Stimulated activated naive CD8-positive, alpha-beta T cell treated with anti-CD3 and anti-CD28 coated beads, Interleukin-15, amount 100 ng/mL, for 72 hours (primary cell): ENCODE measurements at regions not wholly inside any gene's neighbourhood (a gene's known extent, or its start where the extent isn't known, plus 50 kb on each side); places are given as distances from the start of the nearest gene placed in this dataset.
"Not testable (repeated sequence)": the region's sequence is repeated elsewhere in the genome, so short reads cannot be mapped to it uniquely, and the experiment has no call there.

Source experiments
- ATAC-seq: fragments of 150-1000 bp; cut with Tn5 transposase; 2 replicates; pipeline ENCODE4 v1.10.0; 2021; ENCODE audit warnings: mild to moderate bottlenecking, moderate library complexity
- DNase-seq, 2 donors: peaks; one replicate each; pipeline ENCODE4 v3.0.0; 2021 to 2022
- H3K27ac Mint-ChIP-seq, 2 donors: one replicate each; pipeline ENCODE4 v1.8.0; 2022; ENCODE audit warnings: mild to moderate bottlenecking in 2 of 2, mixed read lengths in 2 of 2, moderate library complexity in 2 of 2
- H3K27me3 Mint-ChIP-seq: one replicate; pipeline ENCODE4 v1.8.0; 2022; ENCODE audit warnings: mixed read lengths
- H3K4me1 Mint-ChIP-seq: one replicate; pipeline ENCODE4 v1.8.0; 2022; ENCODE audit warnings: mild to moderate bottlenecking, mixed read lengths
- H3K4me3 Mint-ChIP-seq, 2 donors: one replicate each; pipeline ENCODE4 v1.8.0; 2022; ENCODE audit warnings: mild to moderate bottlenecking in 2 of 2, mixed read lengths in 2 of 2, moderate library complexity in 1 of 2
- H3K9me3 Mint-ChIP-seq, 2 donors: one replicate each; pipeline ENCODE4 v1.8.0; 2022; ENCODE audit warnings: mixed read lengths in 2 of 2

DNA sequence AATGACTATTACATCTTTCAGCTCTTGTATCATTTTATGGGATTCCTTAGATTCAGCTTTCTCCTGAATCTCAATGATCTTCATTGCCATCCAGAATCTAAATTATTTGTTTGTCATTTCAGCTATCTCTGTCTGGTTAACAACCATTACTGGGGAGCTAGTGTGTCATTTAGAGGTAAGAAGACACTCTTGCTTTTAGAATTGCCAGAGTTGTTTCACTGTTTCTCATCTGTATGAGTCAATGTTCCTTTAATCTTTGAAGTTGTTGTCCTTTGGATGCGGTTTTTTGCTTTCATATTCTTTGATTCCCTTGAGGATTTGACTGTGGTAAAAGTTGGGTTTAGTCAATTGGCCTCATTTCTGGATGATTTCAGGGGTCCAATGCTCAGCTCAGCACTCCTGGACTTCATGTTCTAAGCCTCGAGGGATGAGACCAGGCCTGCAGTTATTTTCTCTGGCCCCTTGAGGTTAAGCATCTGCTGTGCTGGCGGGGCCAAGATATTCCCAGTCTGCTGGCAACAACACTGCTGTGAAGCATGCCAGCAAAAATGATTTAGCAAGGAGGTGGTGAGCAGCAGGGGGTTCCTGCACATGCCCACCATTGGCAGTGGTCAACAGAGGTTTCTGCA, 102.4 kb upstream of the PCSK5 start:
- peaks cover 8 to 20% of the 10 kb centered on the region in 2 donors for H3K9me3 Mint-ChIP-seq
- no peak overlapping the region for H3K4me3 Mint-ChIP-seq
- DNase-seq: no peak
- H3K4me1 Mint-ChIP-seq: no peaks in the 10 kb centered on the region
- ATAC-seq: no peak
- H3K27me3 Mint-ChIP-seq: peaks cover 18% of the 10 kb centered on the region
- peak overlapping the region in 1 of 2 donors; percentile 74 for H3K27ac Mint-ChIP-seq

DNA sequence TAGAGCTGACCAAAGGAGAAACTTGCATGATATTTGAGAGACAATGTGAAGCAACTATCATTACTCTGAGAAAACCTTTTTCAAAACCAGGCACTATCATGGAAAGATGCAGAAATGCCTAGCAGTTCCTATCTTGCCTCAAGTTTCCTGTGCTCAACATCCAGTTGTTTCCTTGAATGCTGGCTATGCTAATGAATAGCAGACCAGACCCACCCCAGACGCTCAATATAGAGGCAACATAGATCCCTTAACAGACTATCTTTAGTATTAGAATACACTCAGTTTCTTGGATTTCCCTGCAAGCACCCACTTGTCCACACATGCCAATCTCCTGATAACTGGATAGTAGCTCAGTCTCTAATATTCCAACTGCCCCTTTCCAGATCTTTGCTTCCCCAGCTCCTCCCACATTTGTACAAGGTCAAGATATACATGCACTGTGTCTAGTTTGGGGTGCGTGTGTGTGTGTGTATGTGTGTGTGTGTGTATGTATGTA, 93.3 kb upstream of the PCSK5 start:
- Mint-ChIP-seq H3K4me3 (no peak overlapping the region), H3K9me3 (no peaks in the 10 kb centered on the region), H3K27ac (no peak overlapping the region), H3K4me1 (no peaks in the 10 kb centered on the region), H3K27me3 (peaks cover 33% of the 10 kb centered on the region)
- DNase-seq (no peak), ATAC-seq (no peak)

DNA sequence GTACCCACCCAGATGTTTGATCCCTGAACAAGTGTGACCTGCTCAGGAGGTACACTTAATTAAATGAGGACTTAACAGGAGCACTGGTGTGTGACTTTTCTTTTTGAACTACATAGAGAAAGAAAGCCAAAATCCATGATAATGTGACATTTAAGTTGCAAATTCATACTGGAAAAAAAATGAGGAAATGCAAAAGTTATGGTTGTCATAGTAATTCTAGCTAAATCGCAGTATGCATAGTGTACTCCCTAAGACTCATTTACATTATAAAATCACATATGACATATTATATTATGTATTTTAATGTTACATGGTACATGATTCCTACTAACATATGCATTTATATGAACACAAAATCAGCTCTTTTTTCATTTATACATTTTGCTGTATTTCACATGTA, 92.0 kb upstream of the PCSK5 start:
- Mint-ChIP-seq H3K27me3 (peaks cover 31% of the 10 kb centered on the region), H3K4me1 (no peaks in the 10 kb centered on the region), H3K4me3 (no peak overlapping the region), H3K27ac (no peak overlapping the region), H3K9me3 (no peaks in the 10 kb centered on the region)
- no peak for DNase-seq
- no peak for ATAC-seq

DNA sequence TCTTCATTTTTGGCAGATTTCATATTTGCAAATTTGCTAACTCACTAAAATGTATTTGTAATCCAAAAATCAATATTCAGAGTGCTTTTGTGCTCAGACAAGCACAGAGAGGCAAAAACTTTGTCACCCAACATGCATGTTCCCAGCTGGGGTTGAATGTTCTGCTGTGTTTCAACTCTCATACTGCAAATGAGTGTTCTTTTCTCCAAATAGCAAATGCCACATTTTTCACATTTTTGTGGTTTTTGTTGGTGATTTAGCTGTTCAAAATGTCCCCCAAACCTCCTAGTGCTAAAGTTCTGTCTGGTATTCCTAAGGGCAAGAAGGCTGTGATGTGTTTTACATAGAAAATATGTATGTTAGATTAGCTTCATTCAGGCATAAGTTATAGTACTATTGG, 87.3 kb upstream of the PCSK5 start:
- no peak for DNase-seq
- Mint-ChIP-seq H3K27ac (no peak overlapping the region), H3K4me3 (no peak overlapping the region), H3K27me3 (peaks cover 5% of the 10 kb centered on the region), H3K4me1 (no peaks in the 10 kb centered on the region), H3K9me3 (no peaks in the 10 kb centered on the region)
- no peak for ATAC-seq

DNA sequence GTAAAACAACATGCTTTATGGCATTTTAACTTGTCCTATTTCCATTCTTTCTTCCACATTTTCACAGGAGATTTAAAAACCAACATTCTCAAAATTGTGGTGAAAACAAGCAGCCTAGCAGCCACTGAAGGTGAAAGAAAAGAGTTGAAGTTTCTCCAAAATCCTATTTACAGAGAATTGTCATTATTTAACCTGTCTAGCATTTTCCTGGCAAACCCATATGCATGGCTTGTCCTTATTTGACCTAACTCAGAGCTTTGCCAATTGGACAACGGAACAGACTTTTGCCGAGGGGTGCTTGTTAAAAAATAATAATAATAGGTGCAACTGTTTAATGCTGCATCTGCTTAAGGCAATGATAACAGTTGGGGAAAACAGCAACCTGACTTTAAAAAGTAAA, 80.4 kb upstream of the PCSK5 start:
- Mint-ChIP-seq H3K9me3 (peaks cover 16 to 26% of the 10 kb centered on the region in 2 donors), H3K27ac (no peak overlapping the region), H3K4me3 (no peak overlapping the region), H3K4me1 (no peaks in the 10 kb centered on the region), H3K27me3 (no peaks in the 10 kb centered on the region)
- DNase-seq (no peak), ATAC-seq (no peak)

DNA sequence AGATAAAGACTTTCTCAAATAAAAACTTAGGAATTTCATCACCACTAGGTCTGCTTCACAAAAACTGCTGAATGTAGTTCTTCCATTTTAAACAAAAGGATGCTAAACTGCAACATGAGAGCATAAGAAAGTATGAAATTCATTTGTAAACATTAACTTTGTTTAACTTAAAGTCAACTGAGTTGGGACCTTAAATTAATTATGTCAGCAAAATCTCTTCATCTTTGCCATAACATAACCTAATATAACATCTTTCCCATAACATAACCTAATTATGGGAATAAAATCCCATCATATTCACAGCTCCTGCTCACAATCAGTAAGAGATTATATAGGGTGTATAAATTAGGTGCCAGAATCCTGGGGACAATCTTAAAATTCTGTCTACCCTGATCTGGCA, 78.8 kb upstream of the PCSK5 start:
- Mint-ChIP-seq H3K4me1 (no peaks in the 10 kb centered on the region), H3K27ac (no peak overlapping the region), H3K27me3 (no peaks in the 10 kb centered on the region), H3K4me3 (no peak overlapping the region), H3K9me3 (peaks cover 16 to 26% of the 10 kb centered on the region in 2 donors)
- DNase-seq (no peak), ATAC-seq (no peak)

DNA sequence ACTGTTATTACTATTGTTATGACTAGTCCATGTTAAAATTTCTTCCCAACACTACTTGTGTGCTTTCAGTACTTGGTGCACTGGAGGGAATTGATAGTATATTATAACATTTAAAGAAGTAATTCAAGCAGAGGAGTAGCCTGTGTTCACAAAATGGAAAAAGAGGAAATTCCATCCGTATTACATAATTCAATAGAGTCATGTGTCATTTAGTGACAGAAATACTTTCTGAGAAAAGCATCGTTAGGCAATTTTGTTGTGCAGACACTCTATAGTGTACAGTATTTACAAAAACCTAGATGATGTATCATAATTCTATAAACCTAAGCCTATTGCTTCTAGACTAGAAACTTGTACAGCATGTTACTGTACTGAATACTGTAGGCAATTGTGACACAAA, 78.3 kb upstream of the PCSK5 start:
- Mint-ChIP-seq H3K4me3 (no peak overlapping the region), H3K9me3 (peaks cover 16 to 26% of the 10 kb centered on the region in 2 donors), H3K27me3 (no peaks in the 10 kb centered on the region), H3K4me1 (no peaks in the 10 kb centered on the region), H3K27ac (no peak overlapping the region)
- no peak for ATAC-seq
- DNase-seq: no peak

DNA sequence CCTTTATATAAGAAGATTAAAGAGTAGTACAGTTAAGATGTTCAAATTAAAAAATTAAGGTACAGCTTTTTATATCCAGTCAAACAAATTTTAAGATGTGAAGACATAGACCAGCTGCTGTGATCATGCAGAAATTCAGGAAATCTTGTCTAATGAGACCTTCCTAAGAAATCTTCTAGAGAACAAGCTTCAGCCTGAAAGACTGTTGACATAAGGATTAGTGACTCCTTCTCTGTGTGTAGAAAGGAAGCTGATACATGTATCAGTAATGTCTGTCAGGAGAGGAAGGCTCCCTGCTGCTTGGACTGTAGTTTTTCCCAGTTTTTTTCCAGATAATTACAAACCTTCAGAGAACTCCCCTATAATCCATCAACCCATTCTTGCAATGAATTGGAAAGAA, 75.8 kb upstream of the PCSK5 start:
- H3K27ac Mint-ChIP-seq: no peak overlapping the region
- H3K9me3 Mint-ChIP-seq: peaks cover 16 to 26% of the 10 kb centered on the region in 2 donors
- no peak overlapping the region for H3K4me3 Mint-ChIP-seq
- ATAC-seq (no peak), DNase-seq (no peak)
- no peaks in the 10 kb centered on the region for H3K4me1 Mint-ChIP-seq
- H3K27me3 Mint-ChIP-seq: peaks cover 10% of the 10 kb centered on the region

DNA sequence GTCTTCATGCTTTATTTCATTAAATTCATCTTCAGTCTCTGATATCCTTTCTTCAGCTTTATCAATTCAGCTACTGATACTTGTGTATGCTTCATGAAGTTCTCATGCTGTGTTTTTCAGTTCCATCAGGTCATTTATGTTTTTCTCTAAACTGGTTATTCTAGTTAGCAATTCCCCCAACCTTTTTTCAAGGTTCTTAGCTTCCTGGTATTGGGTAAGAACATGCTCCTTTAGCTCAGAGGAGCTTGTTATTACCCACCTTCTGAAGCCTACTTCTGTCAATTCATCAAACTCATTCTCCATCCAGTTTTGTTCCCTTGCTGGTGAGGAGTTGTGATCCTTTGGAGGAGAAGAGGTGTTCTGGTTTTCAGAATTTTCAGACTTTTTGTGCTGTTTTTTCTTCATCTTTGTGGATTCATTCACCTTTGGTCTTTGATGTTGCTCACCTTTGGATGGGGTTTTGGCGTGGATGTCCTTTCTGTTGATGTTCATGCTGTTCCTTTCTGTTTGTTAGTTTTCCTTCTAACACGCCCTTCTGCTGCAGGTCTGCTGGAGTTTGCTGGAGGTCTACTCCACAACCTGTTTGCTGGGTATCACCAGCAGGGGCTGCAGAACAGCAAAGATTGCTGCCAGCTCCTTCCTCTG, 69.9 kb upstream of the PCSK5 start:
- not testable (repeated sequence) for H3K4me3 Mint-ChIP-seq, H3K9me3 Mint-ChIP-seq, H3K4me1 Mint-ChIP-seq, ATAC-seq, DNase-seq
- peak overlapping the region in 1 of 2 donors; percentile 35 for H3K27ac Mint-ChIP-seq
- H3K27me3 Mint-ChIP-seq: peaks cover 43% of the 10 kb centered on the region

DNA sequence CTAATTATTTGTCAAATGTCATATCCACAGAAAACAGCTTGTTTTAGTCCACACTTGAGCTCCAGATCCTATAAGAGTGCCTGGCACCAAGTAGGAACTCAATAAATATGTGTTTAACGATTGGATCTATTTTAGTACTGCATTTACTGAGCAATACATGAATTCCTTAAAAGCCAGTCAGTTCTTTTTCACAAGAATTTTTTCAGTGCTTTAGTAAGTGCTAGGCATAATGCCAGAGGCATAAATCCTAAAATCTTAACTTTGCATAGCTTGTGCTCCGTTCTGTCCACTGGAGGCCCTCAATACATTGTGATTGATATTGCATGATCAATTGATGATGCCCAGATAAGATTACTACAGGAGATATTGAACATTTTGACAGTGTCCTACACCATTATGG, 67.3 kb upstream of the PCSK5 start:
- DNase-seq: no peak
- Mint-ChIP-seq H3K4me1 (no peaks in the 10 kb centered on the region), H3K27ac (no peak overlapping the region), H3K27me3 (peaks cover 46% of the 10 kb centered on the region), H3K9me3 (peaks cover 0 to 6% of the 10 kb centered on the region in 2 donors), H3K4me3 (no peak overlapping the region)
- no peak for ATAC-seq

DNA sequence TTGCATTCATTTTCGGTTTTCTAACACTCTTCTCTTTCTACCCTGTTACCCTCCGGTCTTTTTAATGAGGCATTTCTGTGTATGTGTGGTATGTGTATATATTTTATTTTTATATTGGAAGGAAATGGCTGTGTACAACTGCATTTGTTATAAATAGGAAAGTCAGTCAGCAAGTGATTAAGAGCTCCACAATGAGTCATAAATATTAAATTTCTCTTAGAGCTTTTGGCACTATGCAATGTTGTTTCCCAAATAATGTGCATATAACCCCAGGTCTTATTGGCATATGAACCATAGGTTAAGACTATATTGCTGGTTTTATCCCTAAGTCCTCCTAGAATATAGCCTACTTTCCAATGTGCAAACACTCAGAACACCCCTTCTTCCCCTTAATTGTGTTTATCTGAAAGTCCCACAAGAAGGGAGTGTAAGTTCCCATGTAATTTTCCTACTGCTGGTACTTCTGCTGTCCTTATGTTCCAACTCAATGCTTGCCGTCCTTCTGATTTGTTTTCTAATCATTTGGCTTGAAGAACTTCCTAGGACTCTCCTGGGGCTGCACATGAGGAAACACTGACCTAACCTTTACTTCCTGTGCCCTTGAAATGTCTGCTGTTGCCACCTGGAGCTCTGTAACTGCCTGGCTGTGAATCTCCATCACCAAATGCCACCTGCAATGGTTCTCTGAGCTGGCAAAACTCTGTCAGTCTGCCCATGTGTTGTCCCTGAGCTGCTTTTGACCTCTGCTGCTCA, 65.5 kb upstream of the PCSK5 start:
- Mint-ChIP-seq H3K4me3 (no peak overlapping the region), H3K27me3 (peaks cover 46% of the 10 kb centered on the region), H3K4me1 (no peaks in the 10 kb centered on the region), H3K27ac (no peak overlapping the region), H3K9me3 (peaks cover 0 to 5% of the 10 kb centered on the region in 2 donors)
- DNase-seq (no peak), ATAC-seq (no peak)

DNA sequence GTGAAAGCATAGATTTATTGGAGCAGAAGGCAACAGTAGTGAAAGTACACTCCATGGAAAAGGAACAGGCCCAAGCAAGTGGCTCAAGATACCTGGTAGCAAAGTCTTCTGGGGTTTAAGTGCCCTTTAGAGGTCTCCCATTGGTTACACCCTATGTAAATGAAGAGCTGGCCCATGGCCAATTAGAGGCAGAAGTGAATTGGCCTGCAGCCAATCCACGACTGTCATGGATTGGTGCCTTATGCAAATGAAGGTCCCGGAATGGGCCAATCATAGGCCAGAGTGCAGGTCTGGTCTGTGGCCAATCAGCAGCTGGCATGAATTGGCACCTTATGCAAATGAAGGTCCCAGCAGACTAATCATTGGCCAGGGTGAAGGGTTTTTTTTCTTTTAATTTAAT, 64.2 kb upstream of the PCSK5 start:
- Mint-ChIP-seq H3K27me3 (peaks cover 35% of the 10 kb centered on the region), H3K4me1 (peaks cover 9% of the 10 kb centered on the region)

DNA sequence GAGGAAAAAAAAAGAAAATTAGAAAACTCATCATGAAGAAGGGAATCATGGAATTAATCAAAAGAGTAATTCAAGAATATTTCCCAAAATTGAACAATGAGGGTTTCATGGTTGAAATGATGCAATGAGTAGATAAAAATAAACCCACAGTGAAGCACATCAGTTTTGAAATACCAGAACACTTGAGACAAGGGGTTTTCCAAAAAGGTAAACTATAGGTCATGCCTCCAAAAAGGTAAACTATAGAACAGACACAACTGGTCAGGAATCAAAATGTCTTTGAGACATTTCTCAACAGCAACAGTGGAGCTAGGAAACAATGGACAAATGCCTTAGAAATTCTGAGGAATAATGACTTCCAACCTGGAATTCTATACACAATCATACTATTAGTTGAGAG, 60.2 kb upstream of the PCSK5 start:
- DNase-seq: no peak
- no peaks in the 10 kb centered on the region for H3K9me3 Mint-ChIP-seq

More for the DNA sequence above, 64.2 kb upstream of the PCSK5 start:
- no peak overlapping the region for H3K4me3 Mint-ChIP-seq
- DNase-seq: no peak
- no peak for ATAC-seq
- no peak overlapping the region for H3K27ac Mint-ChIP-seq
- no peaks in the 10 kb centered on the region for H3K9me3 Mint-ChIP-seq

DNA sequence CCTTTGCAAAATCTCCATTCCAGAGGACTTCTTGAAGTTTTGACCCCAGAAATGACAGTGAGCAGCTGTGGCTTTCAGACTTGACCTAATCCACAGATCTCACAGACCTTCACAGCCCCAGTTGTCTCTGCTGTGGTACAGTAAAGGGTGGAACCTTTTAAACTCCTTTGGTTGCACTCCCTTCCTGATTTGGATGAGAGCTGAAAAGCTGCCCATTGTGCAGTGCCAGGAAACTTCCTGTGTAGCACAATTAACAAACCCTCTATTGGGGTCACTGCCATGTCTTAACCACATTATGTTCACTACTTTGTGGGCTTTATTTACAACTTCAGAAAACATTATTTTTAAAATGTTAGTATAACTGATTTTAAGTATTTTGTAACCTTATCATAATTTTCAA, 56.7 kb upstream of the PCSK5 start:
- Mint-ChIP-seq H3K9me3 (no peaks in the 10 kb centered on the region), H3K4me3 (no peak overlapping the region), H3K27me3 (peaks cover 3% of the 10 kb centered on the region), H3K4me1 (peaks cover 9% of the 10 kb centered on the region), H3K27ac (peak overlapping the region in 1 of 2 donors; percentile 8)
- DNase-seq: no peak
- ATAC-seq: no peak

More for the DNA sequence above, 60.2 kb upstream of the PCSK5 start:
- peaks cover 14% of the 10 kb centered on the region for H3K27me3 Mint-ChIP-seq
- no peak overlapping the region for H3K27ac Mint-ChIP-seq
- H3K4me3 Mint-ChIP-seq: no peak overlapping the region
- H3K4me1 Mint-ChIP-seq: peaks cover 9% of the 10 kb centered on the region
- ATAC-seq: no peak

DNA sequence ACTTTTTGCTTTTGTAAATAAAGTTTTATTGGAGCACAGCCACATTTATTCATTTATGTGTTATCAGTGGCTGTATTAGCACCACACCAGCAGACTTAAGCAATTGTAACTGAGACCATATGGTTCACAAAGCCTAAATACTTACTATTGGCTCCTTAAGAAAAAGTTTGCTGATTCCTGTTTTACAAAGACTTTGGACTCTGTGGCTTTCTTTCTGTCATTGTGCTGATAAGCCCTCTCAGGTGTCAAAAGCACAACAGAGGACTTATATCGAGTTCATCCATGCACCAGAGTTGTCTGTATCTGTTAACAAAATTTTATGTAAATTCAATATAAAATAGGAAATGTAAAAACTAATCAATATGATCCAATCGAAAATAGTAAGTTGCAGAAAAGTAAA, 55.6 kb upstream of the PCSK5 start:
- no peak overlapping the region for H3K27ac Mint-ChIP-seq
- no peaks in the 10 kb centered on the region for H3K9me3 Mint-ChIP-seq
- H3K27me3 Mint-ChIP-seq: no peaks in the 10 kb centered on the region
- H3K4me1 Mint-ChIP-seq: peaks cover 9% of the 10 kb centered on the region
- no peak overlapping the region for H3K4me3 Mint-ChIP-seq
- DNase-seq: no peak
- no peak for ATAC-seq
